ENCODE measurements at regions not wholly inside any gene's neighbourhood (a gene's known extent, or its start where the extent isn't known, plus 50 kb on each side); places are given as distances from the start of the nearest gene placed in this dataset.
A peak's percentile ranks its signal among the peaks of the same experiment; 100 is the strongest.

- no peaks in the 10 kb centered on the region for H3K36me3 Mint-ChIP-seq (ENCODE audit: low read depth)
These were observed 534.2 kb upstream of the GJE1 start for GRCh38 chr6:141598487-141598886.

GRCh38 chr6:141594874-141595273 lies 537.9 kb upstream of the GJE1 start:
- Mint-ChIP-seq H3K36me3 (ENCODE audit: low read depth) (no peaks in the 10 kb centered on the region), H3K27me3 (ENCODE audit: insufficient read depth) (no peaks in the 10 kb centered on the region), H3K4me3 (no peak overlapping the region), H3K9me3 (no peaks in the 10 kb centered on the region), H3K27ac (no peak overlapping the region), H3K4me1 (no peaks in the 10 kb centered on the region)
- Histone ChIP-seq H3K36me3 (ENCODE audit: control insufficient read depth, insufficient read depth, low read length) (no peaks in the 10 kb centered on the region), H3K27ac (ENCODE audit: low read depth, low read length) (no peak overlapping the region), H3K4me3 (ENCODE audit: low read length) (no peak overlapping the region), H3K4me1 (ENCODE audit: control insufficient read depth, insufficient read depth, low read length) (no peaks in the 10 kb centered on the region), H3K27me3 (ENCODE audit: control insufficient read depth, insufficient read depth, low read length, poor library complexity, severe bottlenecking) (no peaks in the 10 kb centered on the region), H3K9ac (ENCODE audit: extremely low read depth, low read length, poor library complexity, severe bottlenecking) (no peak overlapping the region), H3K9me3 (ENCODE audit: control insufficient read depth, low read length) (no peaks in the 10 kb centered on the region)
- DNase-seq = no peak
- TF ChIP-seq CTCF (conservative IDR thresholded peaks at IDR 0.05) = peak; percentile 41

More at GRCh38 chr6:141598487-141598886, 534.2 kb upstream of the GJE1 start:
- Histone ChIP-seq H3K27me3 (ENCODE audit: control insufficient read depth, insufficient read depth, low read length, poor library complexity, severe bottlenecking) (no peaks in the 10 kb centered on the region), H3K9me3 (ENCODE audit: control insufficient read depth, low read length) (no peaks in the 10 kb centered on the region), H3K9ac (ENCODE audit: extremely low read depth, low read length, poor library complexity, severe bottlenecking) (no peak overlapping the region), H3K27ac (ENCODE audit: low read depth, low read length) (no peak overlapping the region), H3K4me1 (ENCODE audit: control insufficient read depth, insufficient read depth, low read length) (no peaks in the 10 kb centered on the region), H3K36me3 (ENCODE audit: control insufficient read depth, insufficient read depth, low read length) (no peaks in the 10 kb centered on the region), H3K4me3 (ENCODE audit: low read length) (no peak overlapping the region)
- no peaks in the 10 kb centered on the region for H3K9me3 Mint-ChIP-seq
- no peak for TF ChIP-seq CTCF (conservative IDR thresholded peaks at IDR 0.05)
- no peak for DNase-seq
- no peak overlapping the region for H3K4me3 Mint-ChIP-seq
- H3K27ac Mint-ChIP-seq = no peak overlapping the region
- H3K27me3 Mint-ChIP-seq (ENCODE audit: insufficient read depth) = no peaks in the 10 kb centered on the region
- no peaks in the 10 kb centered on the region for H3K4me1 Mint-ChIP-seq

DNA sequence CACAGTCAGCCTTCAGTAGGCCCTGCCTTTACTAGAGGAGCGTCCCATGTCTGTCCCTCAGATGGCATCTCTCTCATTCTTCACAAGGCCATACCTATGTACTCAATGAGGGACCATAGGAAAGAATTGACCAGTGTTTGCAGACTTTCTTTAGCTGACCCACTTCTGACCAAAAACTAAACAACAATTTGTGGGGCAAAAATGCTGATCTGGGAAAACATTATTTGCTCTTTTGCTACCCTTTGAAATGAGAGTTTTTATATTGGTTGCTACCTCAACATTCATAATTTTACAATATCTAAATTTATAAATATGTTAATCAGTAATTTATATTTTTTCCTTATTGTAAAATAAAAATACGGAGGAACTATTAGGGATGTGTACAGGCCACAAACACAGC lies 539.4 kb upstream of the GJE1 start:
- no peaks in the 10 kb centered on the region for H3K36me3 ChIP-seq (ENCODE audit: control insufficient read depth, insufficient read depth, low read length)
- no peak for TF ChIP-seq CTCF (conservative IDR thresholded peaks at IDR 0.05)
- Mint-ChIP-seq H3K36me3 (ENCODE audit: low read depth) (no peaks in the 10 kb centered on the region), H3K9me3 (peaks cover 3% of the 10 kb centered on the region), H3K4me1 (no peaks in the 10 kb centered on the region), H3K27me3 (ENCODE audit: insufficient read depth) (no peaks in the 10 kb centered on the region), H3K4me3 (no peak overlapping the region), H3K27ac (no peak overlapping the region)
- no peaks in the 10 kb centered on the region for H3K4me1 ChIP-seq (ENCODE audit: control insufficient read depth, insufficient read depth, low read length)
- H3K27me3 ChIP-seq (ENCODE audit: control insufficient read depth, insufficient read depth, low read length, poor library complexity, severe bottlenecking) = no peaks in the 10 kb centered on the region
- no peaks in the 10 kb centered on the region for H3K9me3 ChIP-seq (ENCODE audit: control insufficient read depth, low read length)
- no peak overlapping the region for H3K27ac ChIP-seq (ENCODE audit: low read depth, low read length)
- 86% methylated on average over 2 of the region's 2 CpGs; no CpG with 5 or more reads in 1 of the 2 experiments for WGBS, 2 experiments (ENCODE audit: insufficient coverage in 1 of 2, insufficient read length in 1 of 2)
- no peak overlapping the region for H3K4me3 ChIP-seq (ENCODE audit: low read length)
- H3K9ac ChIP-seq (ENCODE audit: extremely low read depth, low read length, poor library complexity, severe bottlenecking) = no peak overlapping the region
- no peak for DNase-seq

Measured in endodermal cell (in vitro differentiated cells).